ENCODE measurements at regions not wholly inside any gene's neighbourhood (a gene's known extent, or its start where the extent isn't known, plus 50 kb on each side); places are given as distances from the start of the nearest gene placed in this dataset.

DNA sequence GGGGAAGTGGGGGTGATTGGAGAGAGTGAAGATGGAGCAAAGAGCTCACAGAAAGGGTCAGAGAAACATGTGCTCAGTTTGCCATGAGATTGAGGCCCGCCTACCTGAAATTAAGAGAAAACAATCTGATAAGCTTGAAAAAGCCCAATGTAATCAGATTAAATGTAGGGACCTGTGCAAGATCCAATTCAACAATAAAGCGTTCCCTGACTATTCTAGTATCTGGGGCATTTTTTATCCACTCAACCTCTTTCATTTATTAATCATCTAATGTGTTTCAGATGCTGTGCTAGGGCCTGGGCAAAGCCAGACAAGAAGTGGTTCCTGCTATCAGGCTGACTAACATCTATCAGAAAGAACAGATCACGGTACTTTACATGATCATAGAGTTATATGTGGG, 238.4 kb upstream of the MYO3A start (continued):
- TF ChIP-seq, protein P1, sequence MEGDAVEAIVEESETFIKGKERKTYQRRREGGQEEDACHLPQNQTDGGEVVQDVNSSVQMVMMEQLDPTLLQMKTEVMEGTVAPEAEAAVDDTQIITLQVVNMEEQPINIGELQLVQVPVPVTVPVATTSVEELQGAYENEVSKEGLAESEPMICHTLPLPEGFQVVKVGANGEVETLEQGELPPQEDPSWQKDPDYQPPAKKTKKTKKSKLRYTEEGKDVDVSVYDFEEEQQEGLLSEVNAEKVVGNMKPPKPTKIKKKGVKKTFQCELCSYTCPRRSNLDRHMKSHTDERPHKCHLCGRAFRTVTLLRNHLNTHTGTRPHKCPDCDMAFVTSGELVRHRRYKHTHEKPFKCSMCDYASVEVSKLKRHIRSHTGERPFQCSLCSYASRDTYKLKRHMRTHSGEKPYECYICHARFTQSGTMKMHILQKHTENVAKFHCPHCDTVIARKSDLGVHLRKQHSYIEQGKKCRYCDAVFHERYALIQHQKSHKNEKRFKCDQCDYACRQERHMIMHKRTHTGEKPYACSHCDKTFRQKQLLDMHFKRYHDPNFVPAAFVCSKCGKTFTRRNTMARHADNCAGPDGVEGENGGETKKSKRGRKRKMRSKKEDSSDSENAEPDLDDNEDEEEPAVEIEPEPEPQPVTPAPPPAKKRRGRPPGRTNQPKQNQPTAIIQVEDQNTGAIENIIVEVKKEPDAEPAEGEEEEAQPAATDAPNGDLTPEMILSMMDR (IDR thresholded peaks at IDR 0.05; ENCODE audit: control extremely low read depth in 1 of 3, insufficient read depth in 1 of 3, low read depth in 1 of 3, low read length in 3 of 3) = no peak
- TF ChIP-seq SIX5 (IDR thresholded peaks at IDR 0.05; ENCODE audit: low read depth, low read length) (no peak), FOSL1 (IDR thresholded peaks at IDR 0.05; ENCODE audit: insufficient read depth, low read depth, low read length) (no peak), POLR2A (IDR thresholded peaks at IDR 0.05; ENCODE audit: control extremely low read depth in 1 of 2, low read depth in 2 of 2, low read length in 2 of 2) (no peak), SP2 (IDR thresholded peaks at IDR 0.05; ENCODE audit: low read length) (no peak)
